ENCODE measurements at regions not wholly inside any gene's neighbourhood (a gene's known extent, or its start where the extent isn't known, plus 50 kb on each side); places are given as distances from the start of the nearest gene placed in this dataset.

- Histone ChIP-seq H3K27me3 (replicated peaks) (no peaks in the 10 kb centered on the region), H3K27ac (no peak overlapping the region), H3K36me3 (replicated peaks) (no peaks in the 10 kb centered on the region), H3K4me3 (ENCODE audit: low read depth, low read length) (no peak overlapping the region)
- DNase-seq = no peak
- no peak for TF ChIP-seq CTCF (IDR thresholded peaks at IDR 0.05; ENCODE audit: low read depth, low read length, missing control alignments)
- in situ Hi-C loops (cut with HindIII; ENCODE audit: low pct_ligation_motif_present, low sequenced_read_pairs) = no loop called here
Observed at GRCh38 chr2:34254272-34254878, 655.3 kb upstream of the FAM98A start.

- in situ Hi-C loops (cut with HindIII; ENCODE audit: low pct_ligation_motif_present, low sequenced_read_pairs) = no loop called here
- DNase-seq = no peak
- TF ChIP-seq CTCF (IDR thresholded peaks at IDR 0.05; ENCODE audit: low read depth, low read length, missing control alignments) = no peak
- Histone ChIP-seq H3K27ac (no peak overlapping the region), H3K4me3 (ENCODE audit: low read depth, low read length) (no peak overlapping the region), H3K27me3 (replicated peaks) (no peaks in the 10 kb centered on the region), H3K36me3 (replicated peaks) (no peaks in the 10 kb centered on the region)
Observed at GRCh38 chr2:34252111-34252510, 653.0 kb upstream of the FAM98A start.

- Histone ChIP-seq H3K4me3 (ENCODE audit: low read depth, low read length) (no peak overlapping the region), H3K27me3 (replicated peaks) (no peaks in the 10 kb centered on the region), H3K27ac (no peak overlapping the region), H3K36me3 (replicated peaks) (no peaks in the 10 kb centered on the region)
- DNase-seq = no peak
- TF ChIP-seq CTCF (IDR thresholded peaks at IDR 0.05; ENCODE audit: low read depth, low read length, missing control alignments) = no peak
- in situ Hi-C loops (cut with HindIII; ENCODE audit: low pct_ligation_motif_present, low sequenced_read_pairs) = no loop called here
Observed at GRCh38 chr2:34251578-34251977, 652.5 kb upstream of the FAM98A start.

- Histone ChIP-seq H3K36me3 (replicated peaks) (no peaks in the 10 kb centered on the region), H3K4me3 (ENCODE audit: low read depth, low read length) (no peak overlapping the region), H3K27ac (no peak overlapping the region), H3K27me3 (replicated peaks) (no peaks in the 10 kb centered on the region)
- in situ Hi-C loops (cut with HindIII; ENCODE audit: low pct_ligation_motif_present, low sequenced_read_pairs) = no loop called here
- no peak for DNase-seq
- no peak for TF ChIP-seq CTCF (IDR thresholded peaks at IDR 0.05; ENCODE audit: low read depth, low read length, missing control alignments)
Observed at GRCh38 chr2:34244195-34244594, 645.1 kb upstream of the FAM98A start.

GRCh38 chr2:34242763-34243123 is 643.6 kb upstream of the FAM98A start:
- TF ChIP-seq CTCF (IDR thresholded peaks at IDR 0.05; ENCODE audit: low read depth, low read length, missing control alignments) = no peak
- Histone ChIP-seq H3K27ac (no peak overlapping the region), H3K36me3 (replicated peaks) (no peaks in the 10 kb centered on the region), H3K4me3 (ENCODE audit: low read depth, low read length) (no peak overlapping the region), H3K27me3 (replicated peaks) (no peaks in the 10 kb centered on the region)
- DNase-seq = no peak
- in situ Hi-C loops (cut with HindIII; ENCODE audit: low pct_ligation_motif_present, low sequenced_read_pairs) = no loop called here

Measured in brain microvascular endothelial cell (primary cell).